ENCODE measurements at regions not wholly inside any gene's neighbourhood (a gene's known extent, or its start where the extent isn't known, plus 50 kb on each side); places are given as distances from the start of the nearest gene placed in this dataset.

DNA sequence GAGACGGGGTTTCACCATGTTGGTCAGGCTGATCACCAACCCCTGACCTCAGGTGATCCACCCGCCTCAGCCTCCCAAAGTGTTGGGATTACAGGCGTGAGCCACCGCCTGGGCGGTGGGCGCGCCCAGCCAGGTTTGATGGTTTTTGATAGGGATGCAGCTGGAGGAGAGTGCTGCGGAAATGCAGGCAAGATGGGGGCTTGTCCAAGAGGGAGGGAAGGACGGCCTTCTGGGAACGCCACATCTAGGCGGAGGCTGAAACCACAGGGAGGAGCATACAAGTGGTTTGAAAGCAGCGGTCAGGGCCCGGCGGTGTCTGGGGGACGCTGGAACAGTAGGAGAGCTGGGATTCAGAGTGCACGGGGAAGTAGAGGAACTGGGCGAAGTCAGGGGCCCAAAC, 134.6 kb downstream of the VRK1 start:
- DNase-seq (ENCODE audit: low spot score) = no peak
- ATAC-seq (ENCODE audit: low FRiP score) = no peak
- TF ChIP-seq, protein P1, sequence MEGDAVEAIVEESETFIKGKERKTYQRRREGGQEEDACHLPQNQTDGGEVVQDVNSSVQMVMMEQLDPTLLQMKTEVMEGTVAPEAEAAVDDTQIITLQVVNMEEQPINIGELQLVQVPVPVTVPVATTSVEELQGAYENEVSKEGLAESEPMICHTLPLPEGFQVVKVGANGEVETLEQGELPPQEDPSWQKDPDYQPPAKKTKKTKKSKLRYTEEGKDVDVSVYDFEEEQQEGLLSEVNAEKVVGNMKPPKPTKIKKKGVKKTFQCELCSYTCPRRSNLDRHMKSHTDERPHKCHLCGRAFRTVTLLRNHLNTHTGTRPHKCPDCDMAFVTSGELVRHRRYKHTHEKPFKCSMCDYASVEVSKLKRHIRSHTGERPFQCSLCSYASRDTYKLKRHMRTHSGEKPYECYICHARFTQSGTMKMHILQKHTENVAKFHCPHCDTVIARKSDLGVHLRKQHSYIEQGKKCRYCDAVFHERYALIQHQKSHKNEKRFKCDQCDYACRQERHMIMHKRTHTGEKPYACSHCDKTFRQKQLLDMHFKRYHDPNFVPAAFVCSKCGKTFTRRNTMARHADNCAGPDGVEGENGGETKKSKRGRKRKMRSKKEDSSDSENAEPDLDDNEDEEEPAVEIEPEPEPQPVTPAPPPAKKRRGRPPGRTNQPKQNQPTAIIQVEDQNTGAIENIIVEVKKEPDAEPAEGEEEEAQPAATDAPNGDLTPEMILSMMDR (IDR thresholded peaks at IDR 0.05) = no peak

DNA sequence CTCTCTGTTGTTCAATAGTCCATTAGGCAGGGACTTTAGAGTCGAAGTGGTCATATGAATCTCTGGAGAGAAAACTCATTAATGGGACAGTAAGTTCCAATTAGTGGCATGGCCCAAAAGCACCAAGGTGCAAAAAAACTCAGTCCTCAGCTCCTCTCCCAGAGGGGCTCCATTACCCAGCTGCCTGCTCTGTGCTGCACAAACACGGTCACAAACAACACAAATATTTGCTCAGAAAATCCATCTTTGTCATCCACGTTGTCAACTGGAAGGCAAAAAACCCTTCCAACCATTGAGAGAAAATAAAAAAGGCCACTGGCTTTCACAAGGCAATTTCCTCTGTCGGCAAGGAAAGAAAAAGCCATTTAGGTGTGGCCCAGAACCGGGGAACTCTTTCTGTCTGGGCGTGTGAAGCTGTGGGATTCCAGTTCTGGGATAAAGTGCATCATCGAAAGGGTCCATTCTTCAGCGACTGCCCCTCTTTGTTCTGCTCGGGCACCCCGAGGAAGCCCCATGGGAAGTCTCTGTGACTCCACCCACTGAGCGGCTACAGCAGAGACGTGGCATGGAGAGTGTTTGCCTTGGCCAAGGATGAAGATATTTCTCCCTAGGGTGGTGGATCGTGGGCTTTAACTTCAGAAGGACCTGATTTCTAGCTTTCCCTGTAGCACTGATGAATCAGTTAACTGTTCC, 137.6 kb downstream of the VRK1 start:
- no peak for ATAC-seq (ENCODE audit: low FRiP score)
- DNase-seq (ENCODE audit: low spot score) = no peak
- TF ChIP-seq, protein P1 (IDR thresholded peaks at IDR 0.05) = no peak

DNA sequence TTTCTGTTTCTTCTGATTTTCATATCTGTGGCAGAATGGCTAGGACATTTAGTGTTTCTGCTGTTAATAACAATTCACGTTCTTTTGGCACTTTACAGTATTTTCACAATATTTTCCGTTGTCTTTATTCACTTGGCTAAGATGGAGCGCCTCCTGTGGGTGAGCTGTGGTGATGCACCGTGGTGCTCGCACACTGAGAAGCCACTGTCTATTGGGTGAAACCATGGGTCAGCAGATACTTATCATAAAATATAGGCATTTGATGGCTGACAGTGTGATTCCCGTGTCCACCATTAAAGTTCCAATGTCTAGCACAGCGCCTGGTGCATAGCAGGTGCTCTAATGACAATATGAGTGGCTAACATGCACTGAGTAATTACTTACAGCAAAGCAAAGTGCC, 141.8 kb downstream of the VRK1 start:
- ATAC-seq (ENCODE audit: low FRiP score) = no peak
- TF ChIP-seq, protein P1 (IDR thresholded peaks at IDR 0.05) = no peak

DNA sequence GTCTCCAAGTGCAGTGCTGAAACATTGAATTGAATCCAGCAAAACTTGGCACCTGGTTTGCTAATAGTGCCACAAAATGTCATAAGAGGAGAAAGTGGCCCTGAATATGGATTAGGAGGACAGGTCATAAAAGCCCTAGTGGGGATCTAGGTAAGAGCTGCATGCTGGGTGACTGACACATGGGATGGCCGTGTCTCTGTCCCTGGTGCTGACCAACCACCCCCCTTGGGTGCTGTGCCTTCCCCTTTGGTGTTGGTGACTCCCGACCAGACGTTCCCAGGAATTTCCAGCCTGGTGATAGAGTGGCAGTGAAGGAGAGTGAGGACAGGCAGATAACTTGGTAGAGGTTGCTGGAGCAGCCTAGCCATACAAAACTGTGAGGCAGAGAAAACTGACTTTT, 142.8 kb downstream of the VRK1 start:
- DNase-seq (ENCODE audit: low spot score) (no peak), ATAC-seq (ENCODE audit: low FRiP score) (no peak)
- TF ChIP-seq, protein P1 (IDR thresholded peaks at IDR 0.05) = no peak

More for the DNA sequence above, 141.8 kb downstream of the VRK1 start:
- no peak for DNase-seq (ENCODE audit: low spot score)

- TF ChIP-seq, protein P1 (IDR thresholded peaks at IDR 0.05) = no peak
- DNase-seq (ENCODE audit: low spot score) (no peak), ATAC-seq (ENCODE audit: low FRiP score) (no peak)
Observed at GRCh38 chr14:96944297-96944696, 147.1 kb downstream of the VRK1 start.

DNA sequence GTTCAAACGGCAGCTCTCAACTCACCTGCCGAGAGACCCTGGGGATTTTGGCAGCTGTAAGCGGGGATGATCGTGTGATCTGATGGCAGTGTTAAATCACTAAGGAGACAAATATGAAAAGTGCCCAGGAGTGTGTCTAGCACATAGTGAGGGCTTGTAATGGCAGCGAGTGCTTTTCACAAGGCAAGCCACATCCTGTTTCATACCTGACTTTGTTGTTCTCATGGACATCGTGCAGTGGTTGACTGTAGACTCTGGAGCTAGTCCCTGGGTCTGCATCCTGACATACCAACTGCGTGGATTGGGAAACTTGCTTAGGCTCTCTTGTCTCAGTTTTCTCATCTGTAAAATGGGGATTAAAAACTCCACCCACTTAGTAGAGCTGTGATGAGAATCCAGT, 148.5 kb downstream of the VRK1 start:
- DNase-seq (ENCODE audit: low spot score) = no peak
- no peak for ATAC-seq (ENCODE audit: low FRiP score)
- TF ChIP-seq, protein P1 (IDR thresholded peaks at IDR 0.05) = no peak

DNA sequence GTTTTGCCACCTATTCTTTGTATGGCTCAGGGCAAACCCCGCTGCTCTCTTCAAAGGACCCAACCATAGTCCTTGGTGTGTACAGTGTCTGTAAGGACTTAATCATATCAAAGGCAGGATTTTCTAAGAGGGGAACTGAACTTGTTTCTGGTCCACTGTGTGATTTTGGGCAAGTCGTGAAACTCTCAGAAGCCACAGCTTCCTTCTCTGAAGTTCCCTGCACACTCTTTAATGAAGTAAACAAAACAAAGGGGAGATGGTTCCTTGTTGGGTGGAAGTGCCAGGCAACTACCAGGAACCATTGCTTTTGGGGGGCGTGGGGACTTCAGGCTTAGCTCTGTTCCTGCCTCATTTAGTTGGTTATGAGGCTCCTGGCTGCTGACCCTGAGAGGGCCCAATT, 152.4 kb downstream of the VRK1 start:
- TF ChIP-seq, protein P1 (IDR thresholded peaks at IDR 0.05) = no peak
- DNase-seq (ENCODE audit: low spot score) = no peak
- no peak for ATAC-seq (ENCODE audit: low FRiP score)

Data from omental fat pad (tissue), 3 donors.